Stimulated activated CD4-positive, alpha-beta T cell treated with anti-CD3 and anti-CD28 coated beads, Interleukin-12 subunit alpha, Interleukin-12 subunit beta, amount 100 ng/mL, for 48 hours (primary cell): ENCODE measurements at regions not wholly inside any gene's neighbourhood (a gene's known extent, or its start where the extent isn't known, plus 50 kb on each side); places are given as distances from the start of the nearest gene placed in this dataset.

Experiments used
- DNase-seq, 3 donors: peaks; one replicate each; pipeline ENCODE4 v3.0.0-alpha.2; 2020; ENCODE audit warnings: low read depth in 2 of 3, low spot score in 1 of 3

DNA sequence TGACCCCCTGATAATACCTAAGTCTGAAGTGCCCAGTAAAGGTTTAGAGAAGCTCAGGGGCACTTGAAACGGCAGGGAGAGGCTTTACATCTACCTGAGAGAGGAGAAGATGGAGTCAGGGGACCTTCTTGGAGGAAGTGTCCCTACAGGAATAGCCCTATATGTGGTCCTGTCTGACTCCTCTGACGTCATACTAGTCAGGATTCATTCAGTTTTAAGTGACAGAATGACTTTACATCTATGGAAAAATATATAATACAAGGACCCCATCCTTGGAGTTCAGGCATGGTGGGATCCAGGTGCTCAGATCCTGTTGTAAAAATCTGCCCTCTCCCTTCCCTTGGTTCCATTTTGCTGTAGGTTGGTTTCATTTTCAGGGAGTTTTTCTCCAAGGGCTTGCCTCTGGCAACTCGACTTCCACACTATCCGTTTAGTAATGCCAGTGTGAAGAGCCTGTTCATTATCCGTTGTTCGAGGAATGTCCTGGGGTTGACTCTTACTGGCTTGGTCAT, 205.6 kb downstream of the IRF8 start:
- DNase-seq = no peak

GRCh38 chr16:86107215-86107825, 208.4 kb downstream of the IRF8 start:
- DNase-seq = no peak

- DNase-seq = no peak
These were observed 209.1 kb downstream of the IRF8 start for GRCh38 chr16:86108062-86108461.

DNA sequence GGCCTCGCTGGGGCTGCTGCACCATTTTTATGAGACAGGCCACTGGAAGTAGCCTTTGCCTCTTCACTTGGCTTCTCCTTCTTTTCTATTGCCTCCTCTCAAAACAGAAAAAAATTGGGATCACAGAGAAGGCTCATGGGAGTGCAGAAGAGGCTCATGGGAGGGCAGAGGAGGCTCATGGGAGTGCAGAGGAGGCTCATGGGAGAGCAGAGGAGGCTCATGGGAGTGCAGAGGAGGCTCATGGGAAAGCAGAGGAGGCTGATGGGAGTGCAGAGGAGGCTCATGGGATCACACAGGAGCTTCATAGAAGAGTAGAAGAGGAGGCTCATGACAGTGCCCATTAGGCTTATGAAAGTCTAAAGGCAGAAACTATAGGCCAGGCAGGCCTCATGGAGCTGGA, 211.2 kb downstream of the IRF8 start:
- no peak for DNase-seq

DNA sequence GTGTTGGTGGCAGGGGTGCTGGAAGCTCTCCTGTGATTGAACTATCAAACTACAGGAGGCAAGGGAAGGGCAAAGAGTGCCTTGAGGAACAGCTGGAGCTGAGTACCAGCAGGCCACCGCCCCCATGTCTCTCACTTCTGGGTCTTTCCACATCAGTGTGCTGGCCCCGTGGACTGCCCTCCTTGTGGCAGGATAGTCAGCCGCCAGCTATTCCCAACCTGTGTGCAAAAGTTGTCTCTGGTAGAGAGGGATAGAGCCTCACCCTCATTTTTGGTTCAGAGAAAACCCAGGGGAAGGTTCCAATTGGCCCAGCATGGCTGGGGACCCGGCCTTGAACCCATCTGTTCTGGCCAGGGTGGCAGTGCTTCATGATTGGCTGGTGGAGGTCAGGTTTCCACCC, 211.8 kb downstream of the IRF8 start:
- DNase-seq = no peak

GRCh38 chr16:86112178-86112577, 213.2 kb downstream of the IRF8 start:
- DNase-seq = no peak

DNA sequence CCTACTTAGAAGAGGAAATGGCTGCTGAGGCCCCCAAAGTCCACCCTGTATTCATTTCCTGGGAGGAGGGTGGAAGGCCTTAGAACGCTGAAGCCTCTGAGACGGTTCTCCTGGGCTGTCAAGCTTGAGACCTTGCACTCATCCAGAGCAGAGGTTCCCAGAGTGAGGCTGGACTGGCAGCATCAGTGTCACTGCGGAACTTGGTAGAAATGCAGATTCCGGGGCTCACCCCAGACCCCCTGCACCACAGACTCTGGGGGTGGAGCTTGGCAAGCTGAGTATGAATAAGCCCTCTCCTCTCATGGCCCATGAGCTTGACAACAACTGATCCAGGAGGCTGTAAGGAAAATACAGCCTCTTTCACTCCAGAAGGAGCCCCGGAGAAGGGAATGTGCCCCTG, 218.3 kb downstream of the IRF8 start:
- DNase-seq = no peak

DNA sequence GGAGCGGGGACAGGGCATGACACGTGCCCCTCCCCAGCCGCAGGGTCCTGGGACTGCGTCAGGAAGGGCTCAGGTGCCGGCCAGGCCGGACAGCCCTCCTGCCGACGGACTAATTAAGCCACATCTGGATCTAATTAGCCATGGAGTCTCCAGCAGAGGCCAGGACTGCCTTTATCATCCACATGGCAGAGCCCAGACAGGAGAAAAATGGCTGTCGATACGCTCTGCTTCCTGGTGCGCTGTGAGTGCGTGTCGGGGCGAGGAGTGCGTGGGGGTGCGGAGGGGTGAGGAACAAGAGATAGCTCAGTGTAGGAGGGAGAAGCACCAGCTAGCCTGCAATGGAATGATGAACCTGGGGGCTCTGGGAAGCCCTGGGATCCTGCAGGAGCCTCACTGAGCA, 218.8 kb downstream of the IRF8 start:
- no peak for DNase-seq

GRCh38 chr16:86118467-86119307, 219.7 kb downstream of the IRF8 start:
- DNase-seq = no peak

GRCh38 chr16:86120201-86121192, 221.5 kb downstream of the IRF8 start:
- no peak for DNase-seq

- DNase-seq = no peak
These were observed 222.5 kb downstream of the IRF8 start for GRCh38 chr16:86121374-86122010.

- DNase-seq = no peak
These were observed 223.8 kb downstream of the IRF8 start for GRCh38 chr16:86122681-86123342.

- DNase-seq = no peak
These were observed 225.4 kb downstream of the IRF8 start for GRCh38 chr16:86124321-86124720.

- no peak for DNase-seq
These were observed 227.9 kb downstream of the IRF8 start for GRCh38 chr16:86126891-86127290.

GRCh38 chr16:86127366-86127765, 228.4 kb downstream of the IRF8 start:
- DNase-seq = no peak

DNA sequence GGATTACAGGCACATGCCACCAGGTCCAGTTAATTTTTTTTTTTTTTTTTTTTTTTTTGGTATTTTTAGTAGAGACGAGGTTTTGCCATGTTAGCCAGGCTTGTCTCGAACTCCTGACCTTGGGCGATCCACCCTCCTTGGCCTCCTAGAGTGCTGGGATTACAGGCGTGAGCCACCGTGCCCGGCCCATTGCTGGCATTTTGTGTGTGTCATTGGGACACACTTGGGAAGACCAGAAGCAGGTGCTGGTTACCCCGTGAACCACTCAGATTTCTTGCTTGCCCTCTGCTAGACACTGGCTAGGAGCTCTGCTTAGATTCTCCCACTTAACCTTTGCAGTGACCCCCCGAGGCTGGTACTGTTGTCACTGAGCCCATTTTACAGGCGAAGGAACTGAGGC, 229.3 kb downstream of the IRF8 start:
- DNase-seq = no peak

DNA sequence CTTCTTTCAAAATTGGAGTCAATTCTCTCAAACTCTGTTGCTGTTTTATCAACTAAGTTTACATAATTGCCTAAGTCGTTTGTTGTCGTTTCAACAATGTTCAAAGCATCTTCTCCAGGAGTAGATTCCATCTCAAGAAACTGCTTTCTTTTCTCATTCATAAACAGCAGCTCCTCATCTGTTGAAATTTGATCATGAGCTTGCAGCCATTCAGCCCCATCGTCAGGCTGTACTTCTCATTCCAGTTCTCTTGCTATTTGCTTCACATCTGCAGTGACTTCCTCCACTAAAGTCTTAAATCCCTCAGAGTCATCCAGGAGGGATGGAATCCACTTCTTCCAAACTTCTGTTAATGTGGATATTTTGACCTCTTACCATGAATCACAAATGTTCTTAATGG, 230.6 kb downstream of the IRF8 start:
- no peak for DNase-seq

GRCh38 chr16:86133377-86133776, 234.4 kb downstream of the IRF8 start:
- DNase-seq = no peak

GRCh38 chr16:86133847-86134375, 234.9 kb downstream of the IRF8 start:
- no peak for DNase-seq

DNA sequence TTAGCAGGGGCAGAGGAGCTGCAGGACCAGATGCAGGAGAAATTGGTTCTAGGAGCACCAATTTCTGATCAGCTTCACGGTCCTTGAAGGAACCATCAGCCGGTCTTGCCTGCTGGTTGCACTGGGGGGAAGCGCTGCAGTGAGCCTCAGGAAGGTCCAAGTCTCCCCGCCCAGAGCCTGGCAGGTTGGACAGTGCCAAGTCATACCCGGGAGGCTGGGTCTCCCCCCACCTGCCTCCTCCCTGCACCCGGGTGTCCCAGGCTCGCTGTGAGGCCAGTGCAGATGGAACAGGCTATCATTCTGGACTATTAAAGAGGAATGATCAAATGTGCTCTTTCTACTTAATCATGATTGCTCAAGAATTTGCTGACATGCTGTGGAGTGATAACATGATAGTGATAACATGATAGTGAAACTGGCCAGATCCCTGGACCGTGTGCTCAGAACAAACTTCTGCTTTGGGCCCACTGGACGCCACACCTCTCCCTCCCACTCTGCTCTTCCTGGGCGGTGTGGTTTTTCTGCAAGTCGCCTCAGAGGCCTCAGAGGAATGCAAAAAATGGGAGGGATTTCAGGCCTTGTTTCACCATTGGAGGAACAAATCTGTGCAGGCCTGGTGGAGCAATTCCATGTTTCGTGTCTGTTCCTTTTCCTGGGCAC, 236.0 kb downstream of the IRF8 start:
- no peak for DNase-seq
